HEK293 (cell line): ENCODE measurements at regions not wholly inside any gene's neighbourhood (a gene's known extent, or its start where the extent isn't known, plus 50 kb on each side); places are given as distances from the start of the nearest gene placed in this dataset.

ENCODE experiments used
- CTCF ChIA-PET: fragments of 350-600 bp; formaldehyde crosslinking; extraction: SDS; loops from one replicate; lab custom pipeline; 2021; ENCODE audit warnings: antibody characterized with exemption; lab: Yijun Ruan, JAX
- POLR2A ChIA-PET: fragments of 300-600 bp; formaldehyde crosslinking; extraction: SDS; loops from one replicate; lab custom pipeline; 2020; ENCODE audit warnings: antibody characterized with exemption, inconsistent platforms; lab: Yijun Ruan, JAX
- H3K27ac ChIP-seq: fragments of 200-500 bp; sonication (Bioruptor generic); 2 replicates; pipeline ENCODE4 v1.5.1; 2014; ENCODE audit warnings: low read depth, low read length, control low read depth, inconsistent platforms; ENCODE audit errors: extremely low read depth
- H3K36me3 ChIP-seq, 2 experiments: fragments of 200-500 bp in 1 of 2; sonication (Bioruptor generic) in 1 of 2; 1 replicate in 1 of 2; 2 replicates in 1 of 2; pipeline ENCODE4 v1.5.1; 2014 to 2017; ENCODE audit warnings: inconsistent platforms in 2 of 2, low read length in 2 of 2; ENCODE audit not compliant: control insufficient read depth in 2 of 2, insufficient read depth in 1 of 2
- H3K4me1 ChIP-seq: fragments of 200-500 bp; sonication (Bioruptor generic); 2 replicates; pipeline ENCODE4 v1.5.1; 2014; ENCODE audit warnings: mild to moderate bottlenecking, low read length, inconsistent platforms; ENCODE audit not compliant: control insufficient read depth, insufficient read depth
- H3K4me3 ChIP-seq: 2 replicates; pipeline ENCODE4 v1.5.1; 2011; ENCODE audit warnings: low read depth, mild to moderate bottlenecking, control low read depth, low read length, moderate library complexity
- H3K9me3 ChIP-seq: fragments of 200-500 bp; sonication (Bioruptor generic); 2 replicates; pipeline ENCODE4 v1.5.1; 2014; ENCODE audit warnings: low read depth, low read length, inconsistent platforms; ENCODE audit not compliant: control insufficient read depth, insufficient read depth
- BCL11A ChIP-seq: fragments of 450-650 bp; formaldehyde crosslinking; IDR thresholded peaks from 2 replicates; pipeline ENCODE4 v1.5.1; 2016; ENCODE audit warnings: low read depth, missing biosample characterization, missing genetic modification characterization
- PRDM1 ChIP-seq: fragments of 450-650 bp; formaldehyde crosslinking; IDR thresholded peaks from 2 replicates; pipeline ENCODE4; 2016; ENCODE audit warnings: missing biosample characterization, missing genetic modification characterization
- REPIN1 ChIP-seq: fragments of 450-650 bp; formaldehyde crosslinking; IDR thresholded peaks from 2 replicates; pipeline ENCODE4 v1.5.1; 2017; ENCODE audit warnings: missing biosample characterization, missing genetic modification characterization, low read depth
- SCRT1 ChIP-seq: fragments of 450-650 bp; formaldehyde crosslinking; IDR thresholded peaks from 2 replicates; pipeline ENCODE4 v1.5.1; 2016; ENCODE audit warnings: missing biosample characterization, missing genetic modification characterization, borderline replicate concordance
- WT1 ChIP-seq: fragments of 450-650 bp; formaldehyde crosslinking; IDR thresholded peaks from 2 replicates; pipeline ENCODE4 v1.5.1; 2016; ENCODE audit warnings: missing biosample characterization, missing genetic modification characterization
- YY1 ChIP-seq: fragments of 450-650 bp; formaldehyde crosslinking; IDR thresholded peaks from 2 replicates; pipeline ENCODE4 v1.5.1; 2018; ENCODE audit warnings: missing biosample characterization, missing genetic modification characterization
- ZBTB7A ChIP-seq: fragments of 450-650 bp; formaldehyde crosslinking; IDR thresholded peaks from 2 replicates; pipeline ENCODE4 v1.5.1; 2016; ENCODE audit warnings: low read depth, missing biosample characterization, missing genetic modification characterization
- ZNF10 ChIP-seq: fragments of 450-650 bp; formaldehyde crosslinking; IDR thresholded peaks from 2 replicates; pipeline ENCODE4 v1.5.1; 2017; ENCODE audit warnings: missing biosample characterization, missing genetic modification characterization
- ZNF112 ChIP-seq: fragments of 450-650 bp; formaldehyde crosslinking; IDR thresholded peaks from 2 replicates; pipeline ENCODE4 v1.5.0; 2017; ENCODE audit warnings: missing biosample characterization, missing genetic modification characterization
- ZNF140 ChIP-seq: fragments of 450-650 bp; formaldehyde crosslinking; IDR thresholded peaks from 2 replicates; pipeline ENCODE4 v1.5.1; 2016; ENCODE audit warnings: missing biosample characterization, missing genetic modification characterization
- ZNF184 ChIP-seq: fragments of 450-650 bp; IDR thresholded peaks from 2 replicates; pipeline ENCODE4 v1.5.1; 2018; ENCODE audit warnings: missing biosample characterization, mild to moderate bottlenecking, missing genetic modification characterization
- ZNF19 ChIP-seq: fragments of 450-650 bp; formaldehyde crosslinking; IDR thresholded peaks from 2 replicates; pipeline ENCODE4; 2016; ENCODE audit warnings: missing biosample characterization, missing genetic modification characterization, low read depth
- ZNF2 ChIP-seq: fragments of 450-650 bp; formaldehyde crosslinking; IDR thresholded peaks from 2 replicates; pipeline ENCODE4 v1.5.1; 2016; ENCODE audit warnings: missing biosample characterization, missing genetic modification characterization
- ZNF23 ChIP-seq: fragments of 450-650 bp; formaldehyde crosslinking; IDR thresholded peaks from 2 replicates; pipeline ENCODE4 v1.5.1; 2016; ENCODE audit warnings: missing biosample characterization, missing genetic modification characterization, borderline replicate concordance
- ZNF26 ChIP-seq: fragments of 450-650 bp; formaldehyde crosslinking; IDR thresholded peaks from 2 replicates; pipeline ENCODE4 v1.5.1; 2016; ENCODE audit warnings: missing biosample characterization, missing genetic modification characterization
- ZNF266 ChIP-seq: fragments of 450-650 bp; formaldehyde crosslinking; IDR thresholded peaks from 2 replicates; pipeline ENCODE4 v1.5.1; 2016; ENCODE audit warnings: missing biosample characterization, missing genetic modification characterization, low read depth
- ZNF274 ChIP-seq, 2 experiments: fragments of 200-500 bp in 1 of 2; fragments of 450-650 bp in 1 of 2; sonication (Bioruptor generic) in 1 of 2; formaldehyde crosslinking in 1 of 2; IDR thresholded peaks; 2 replicates each; pipeline versions ENCODE4 v1.5.1 to v1.6.1; 2014 to 2016; ENCODE audit warnings: borderline replicate concordance in 1 of 2, inconsistent platforms in 1 of 2, low read length in 1 of 2, missing biosample characterization in 1 of 2, missing genetic modification characterization in 1 of 2
- ZNF311 ChIP-seq: fragments of 450-650 bp; formaldehyde crosslinking; IDR thresholded peaks from 2 replicates; pipeline ENCODE4 v1.5.1; 2017; ENCODE audit warnings: missing biosample characterization, missing genetic modification characterization, borderline replicate concordance
- ZNF350 ChIP-seq: fragments of 450-650 bp; formaldehyde crosslinking; IDR thresholded peaks from 2 replicates; pipeline ENCODE4 v1.5.0; 2017; ENCODE audit warnings: missing biosample characterization, mild to moderate bottlenecking, missing genetic modification characterization
- ZNF354C ChIP-seq: fragments of 450-650 bp; formaldehyde crosslinking; IDR thresholded peaks from 2 replicates; pipeline ENCODE4 v1.5.1; 2016; ENCODE audit warnings: missing biosample characterization, missing genetic modification characterization, low read depth, borderline replicate concordance
- ZNF48 ChIP-seq: fragments of 450-650 bp; formaldehyde crosslinking; IDR thresholded peaks from 2 replicates; pipeline ENCODE4 v1.5.1; 2016; ENCODE audit warnings: missing biosample characterization, missing genetic modification characterization
- ZNF514 ChIP-seq: fragments of 450-650 bp; formaldehyde crosslinking; IDR thresholded peaks from 2 replicates; pipeline ENCODE4 v1.5.1; 2016; ENCODE audit warnings: missing biosample characterization, missing genetic modification characterization
- ZNF704 ChIP-seq: fragments of 450-650 bp; formaldehyde crosslinking; IDR thresholded peaks from 2 replicates; pipeline ENCODE4 v1.5.1; 2016; ENCODE audit warnings: missing biosample characterization, missing genetic modification characterization
- ZSCAN16 ChIP-seq: fragments of 450-650 bp; formaldehyde crosslinking; IDR thresholded peaks from 2 replicates; pipeline ENCODE4 v1.5.1; 2016; ENCODE audit warnings: missing biosample characterization, missing genetic modification characterization
- TF ChIP-seq, protein P1 (sequence below): sonication (generic); formaldehyde crosslinking; IDR thresholded peaks from 2 replicates; pipeline ENCODE4 v1.8.1; 2022; ENCODE audit warnings: mild to moderate bottlenecking, moderate library complexity, missing genetic modification reagents

GRCh38 chr7:120091807-120092206, 181.2 kb upstream of the KCND2 start:
- Histone ChIP-seq H3K27ac (no peak overlapping the region), H3K9me3 (no peaks in the 10 kb centered on the region), H3K4me3 (no peak overlapping the region), H3K4me1 (no peaks in the 10 kb centered on the region), H3K36me3 (no peaks in the 10 kb centered on the region)
- no peak for TF ChIP-seq SCRT1
- no peak for TF ChIP-seq ZNF514 (tag by site-specific recombination)
- no peak for TF ChIP-seq ZNF266 (tag by site-specific recombination)
- no peak for TF ChIP-seq ZNF704
- ChIA-PET POLR2A (no interaction called here), CTCF (no interaction called here)

DNA sequence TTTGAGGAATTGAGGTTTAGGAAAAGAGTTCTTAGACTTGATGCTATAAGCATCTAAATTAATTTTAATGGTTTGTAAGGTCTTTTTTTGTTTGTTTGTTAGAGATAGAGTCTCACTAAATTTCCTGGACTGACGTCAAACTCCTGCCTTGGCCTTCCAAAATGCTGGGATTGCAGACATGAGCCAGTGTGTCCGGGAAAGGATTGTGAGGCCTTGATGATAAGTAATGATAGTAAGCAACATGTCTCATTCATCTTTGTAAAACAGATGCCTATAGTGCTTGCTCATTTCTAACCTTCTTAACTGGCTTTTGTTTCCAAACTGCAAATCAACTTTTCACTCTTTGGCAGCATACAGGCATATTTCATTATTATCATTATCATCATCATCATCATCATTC, 176.0 kb upstream of the KCND2 start:
- POLR2A ChIA-PET: no interaction called here

DNA sequence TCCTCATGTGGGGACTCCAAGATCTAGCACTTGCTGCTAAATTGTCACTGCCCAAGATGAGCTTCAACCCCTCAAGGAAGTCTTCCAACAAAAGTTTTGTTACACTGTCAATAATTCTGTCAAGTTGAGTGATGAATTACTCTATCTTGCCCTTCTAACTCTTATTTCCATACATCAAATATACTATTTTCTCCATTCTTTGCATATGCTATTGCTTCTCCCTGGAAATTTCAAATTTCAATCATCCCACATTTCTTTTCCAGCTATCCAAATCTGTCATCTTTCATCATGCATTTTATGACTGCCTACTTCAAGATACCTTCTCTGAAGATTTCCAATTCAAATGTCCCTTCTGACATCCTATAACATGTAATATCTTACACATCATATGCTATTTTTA, 175.2 kb upstream of the KCND2 start:
- no peaks in the 10 kb centered on the region for H3K4me1 ChIP-seq
- no peaks in the 10 kb centered on the region for H3K36me3 ChIP-seq
- TF ChIP-seq ZBTB7A (tag by site-specific recombination) (no peak), YY1 (tag by site-specific recombination) (no peak), ZNF354C (tag by site-specific recombination) (no peak), ZNF26 (tag by site-specific recombination) (no peak), WT1 (no peak), BCL11A (tag by site-specific recombination) (no peak), ZNF311 (tag by site-specific recombination) (no peak), ZNF140 (tag by site-specific recombination) (no peak), ZNF2 (tag by site-specific recombination) (no peak), ZNF48 (tag by site-specific recombination) (no peak), ZNF112 (tag by site-specific recombination) (no peak), ZNF350 (tag by site-specific recombination) (no peak), REPIN1 (no peak), ZNF184 (tag by site-specific recombination) (no peak), ZNF10 (no peak)
- TF ChIP-seq, protein P1, sequence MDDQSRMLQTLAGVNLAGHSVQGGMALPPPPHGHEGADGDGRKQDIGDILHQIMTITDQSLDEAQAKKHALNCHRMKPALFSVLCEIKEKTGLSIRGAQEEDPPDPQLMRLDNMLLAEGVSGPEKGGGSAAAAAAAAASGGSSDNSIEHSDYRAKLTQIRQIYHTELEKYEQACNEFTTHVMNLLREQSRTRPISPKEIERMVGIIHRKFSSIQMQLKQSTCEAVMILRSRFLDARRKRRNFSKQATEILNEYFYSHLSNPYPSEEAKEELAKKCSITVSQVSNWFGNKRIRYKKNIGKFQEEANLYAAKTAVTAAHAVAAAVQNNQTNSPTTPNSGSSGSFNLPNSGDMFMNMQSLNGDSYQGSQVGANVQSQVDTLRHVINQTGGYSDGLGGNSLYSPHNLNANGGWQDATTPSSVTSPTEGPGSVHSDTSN (CRISPR knock-in tag): no peak
- no peak overlapping the region for H3K27ac ChIP-seq
- no peaks in the 10 kb centered on the region for H3K9me3 ChIP-seq
- ChIA-PET CTCF (no interaction called here), POLR2A (no interaction called here)
- no peak overlapping the region for H3K4me3 ChIP-seq

More for the DNA sequence above, 176.0 kb upstream of the KCND2 start:
- H3K9me3 ChIP-seq: no peaks in the 10 kb centered on the region
- H3K27ac ChIP-seq: no peak overlapping the region
- no peaks in the 10 kb centered on the region for H3K4me1 ChIP-seq
- no peaks in the 10 kb centered on the region for H3K36me3 ChIP-seq
- no peak for TF ChIP-seq ZSCAN16 (tag by site-specific recombination)
- no peak for TF ChIP-seq PRDM1 (tag by site-specific recombination)
- TF ChIP-seq ZNF19 (tag by site-specific recombination): no peak
- no peak for TF ChIP-seq BCL11A (tag by site-specific recombination)
- no peak for TF ChIP-seq ZNF23 (tag by site-specific recombination)
- no peak for TF ChIP-seq ZNF274 (IDR thresholded peaks at IDR 0.05; ENCODE audit: low read length)
- TF ChIP-seq ZNF274 (tag by site-specific recombination; IDR thresholded peaks at IDR 0.05; ENCODE audit: borderline replicate concordance): no peak
- no peak overlapping the region for H3K4me3 ChIP-seq
- CTCF ChIA-PET: no interaction called here
